Left lung (tissue), 4 donors: ENCODE measurements at regions not wholly inside any gene's neighbourhood (a gene's known extent, or its start where the extent isn't known, plus 50 kb on each side); places are given as distances from the start of the nearest gene placed in this dataset.
A peak's percentile ranks its signal among the peaks of the same experiment; 100 is the strongest.

Experiments used
- ATAC-seq: fragments of 200-7000 bp; cut with Tn5 transposase; one replicate; pipeline ENCODE4 v1.9.1; 2020; ENCODE audit warnings: moderate library complexity
- DNase-seq, 4 donors: peaks; one replicate each; pipeline ENCODE4 v3.0.0-alpha.2; 2013 to 2020
- H3K27ac ChIP-seq, 2 donors: fragments of 200-600 bp; sonication (generic) in 1 of 2; one replicate each; pipeline versions ENCODE4 v1.5.0 to v1.8.0; 2020 to 2021
- H3K27me3 ChIP-seq, 2 donors: fragments of 200-600 bp; sonication (generic) in 1 of 2; one replicate each; pipeline versions ENCODE4 v1.5.0 to v1.8.0; 2020 to 2021
- H3K36me3 ChIP-seq, 2 donors: fragments of 200-600 bp; sonication (generic) in 1 of 2; one replicate each; pipeline versions ENCODE4 v1.5.0 to v1.8.0; 2020 to 2021
- H3K4me1 ChIP-seq, 2 donors: fragments of 200-600 bp; one replicate each; pipeline ENCODE4 v1.8.0; 2021
- H3K4me3 ChIP-seq, 2 donors: fragments of 200-600 bp; sonication (generic) in 1 of 2; one replicate each; pipeline versions ENCODE4 v1.5.0 to v1.8.0; 2020 to 2021; ENCODE audit warnings: mild to moderate bottlenecking in 1 of 2
- H3K9me3 ChIP-seq, 2 donors: fragments of 200-600 bp; sonication (generic) in 1 of 2; one replicate each; pipeline versions ENCODE4 v1.5.0 to v1.8.0; 2020 to 2021
- CTCF ChIP-seq, 2 donors: fragments of 200-600 bp; sonication (generic) in 1 of 2; IDR thresholded peaks; one replicate each; pipeline versions ENCODE4 v1.5.0 to v1.8.0; 2021; ENCODE audit warnings: antibody characterized with exemption in 2 of 2
- intact Hi-C, 2 donors: fragments of 100-400 bp; cut with DNase I; formaldehyde crosslinking; loops; one replicate each; pipeline versions ENCODE4 v1.11.2 to v1.14.2; 2022
- donor health status: DM: no; HTN: yes; CAD: no.
- donor health status: DM: no; HTN: no; CAD: no.

- no peak for TF ChIP-seq CTCF (IDR thresholded peaks at IDR 0.05)
- no peak for DNase-seq
- no peak for ATAC-seq
- H3K27ac ChIP-seq: no peak overlapping the region
- intact Hi-C loops: no loop called here
- H3K4me1 ChIP-seq: no peaks in the 10 kb centered on the region
- H3K9me3 ChIP-seq: no peaks in the 10 kb centered on the region
- no peaks in the 10 kb centered on the region for H3K36me3 ChIP-seq
- peaks cover 0 to 6% of the 10 kb centered on the region in 2 donors for H3K27me3 ChIP-seq
- H3K4me3 ChIP-seq: no peak overlapping the region
These were observed 126.6 kb upstream of the PTPRT start for GRCh38 chr20:43316271-43316670.

DNA sequence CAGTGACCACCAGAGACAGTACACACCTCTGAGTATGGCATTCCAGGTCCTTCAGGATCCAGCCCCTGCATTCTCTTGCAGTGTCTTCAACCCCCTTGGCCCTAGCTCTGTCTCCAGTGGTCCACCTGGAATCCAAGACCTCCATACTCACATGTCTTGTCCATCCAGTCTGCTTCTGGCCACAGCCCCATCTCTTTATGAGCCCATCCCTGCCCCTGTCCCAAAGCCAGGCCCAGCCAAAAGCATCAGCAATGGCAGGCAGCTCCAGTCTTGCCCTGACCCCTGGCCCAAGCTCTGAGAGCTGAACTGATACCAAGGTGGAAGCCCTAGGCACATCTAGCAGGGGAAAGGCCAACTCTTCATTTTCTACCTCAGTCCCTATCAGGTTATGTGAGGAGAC is 119.6 kb upstream of the PTPRT start:
- Histone ChIP-seq H3K36me3 (no peaks in the 10 kb centered on the region), H3K4me3 (no peak overlapping the region), H3K9me3 (peaks cover 0 to 10% of the 10 kb centered on the region in 2 donors), H3K27ac (no peak overlapping the region), H3K27me3 (no peaks in the 10 kb centered on the region), H3K4me1 (no peaks in the 10 kb centered on the region)
- ATAC-seq: no peak
- no peak for DNase-seq
- intact Hi-C loops: no loop called here
- no peak for TF ChIP-seq CTCF (IDR thresholded peaks at IDR 0.05)

DNA sequence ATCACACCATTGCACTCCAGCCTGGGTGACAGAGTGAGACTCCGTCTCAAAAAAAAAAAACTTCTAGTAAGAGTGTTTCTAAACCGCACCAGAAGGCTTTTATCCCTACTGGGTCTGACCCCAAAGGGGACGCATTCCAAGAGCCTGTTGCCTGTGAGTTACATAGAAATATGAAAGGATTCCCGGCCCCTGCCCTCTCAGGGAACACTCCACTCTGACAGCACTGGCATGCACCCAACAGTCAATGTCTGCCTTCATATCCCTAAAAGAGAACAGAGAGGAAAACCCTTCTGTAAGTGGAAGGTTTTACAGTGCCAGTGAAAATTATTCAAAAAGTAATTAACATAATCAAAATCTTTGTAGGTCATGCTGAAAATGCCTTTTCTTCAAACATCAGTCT is 117.1 kb upstream of the PTPRT start:
- Histone ChIP-seq H3K4me1 (no peaks in the 10 kb centered on the region), H3K36me3 (no peaks in the 10 kb centered on the region), H3K4me3 (no peak overlapping the region), H3K27ac (no peak overlapping the region), H3K27me3 (no peaks in the 10 kb centered on the region), H3K9me3 (peaks cover 0 to 10% of the 10 kb centered on the region in 2 donors)
- TF ChIP-seq CTCF (IDR thresholded peaks at IDR 0.05): no peak
- intact Hi-C loops: no loop called here
- DNase-seq (peak in 2 of 4 donors; percentile 23 to 53), ATAC-seq (peak; percentile 29)

GRCh38 chr20:43305749-43306148 is 116.0 kb upstream of the PTPRT start:
- H3K27ac ChIP-seq: no peak overlapping the region
- no peaks in the 10 kb centered on the region for H3K36me3 ChIP-seq
- intact Hi-C loops: no loop called here
- H3K4me1 ChIP-seq: no peaks in the 10 kb centered on the region
- no peaks in the 10 kb centered on the region for H3K27me3 ChIP-seq
- TF ChIP-seq CTCF (IDR thresholded peaks at IDR 0.05): no peak
- H3K4me3 ChIP-seq: no peak overlapping the region
- ATAC-seq: no peak
- DNase-seq: no peak
- peaks cover 0 to 10% of the 10 kb centered on the region in 2 donors for H3K9me3 ChIP-seq

- no peak for ATAC-seq
- intact Hi-C loops: no loop called here
- no peak for TF ChIP-seq CTCF (IDR thresholded peaks at IDR 0.05)
These were observed 114.9 kb upstream of the PTPRT start for GRCh38 chr20:43304598-43304997.

More at GRCh38 chr20:43304598-43304997, 114.9 kb upstream of the PTPRT start:
- H3K9me3 ChIP-seq: peaks cover 0 to 10% of the 10 kb centered on the region in 2 donors
- no peaks in the 10 kb centered on the region for H3K27me3 ChIP-seq
- DNase-seq: no peak
- no peaks in the 10 kb centered on the region for H3K36me3 ChIP-seq
- no peak overlapping the region for H3K4me3 ChIP-seq
- no peak overlapping the region for H3K27ac ChIP-seq
- no peaks in the 10 kb centered on the region for H3K4me1 ChIP-seq
